Endodermal cell (in vitro differentiated cells): ENCODE measurements at regions not wholly inside any gene's neighbourhood (a gene's known extent, or its start where the extent isn't known, plus 50 kb on each side); places are given as distances from the start of the nearest gene placed in this dataset.

Experiments
- DNase-seq: peaks from one replicate; pipeline ENCODE4 v3.0.0-alpha.2; 2017
- H3K27ac ChIP-seq: 2 replicates; pipeline ENCODE4 v1.5.1; 2013; ENCODE audit warnings: mild to moderate bottlenecking, low read depth, low read length, moderate library complexity
- H3K27me3 ChIP-seq: 2 replicates; pipeline ENCODE4 v1.6.1; 2013; ENCODE audit warnings: mild to moderate bottlenecking, low read length, moderate library complexity; ENCODE audit not compliant: insufficient read depth, control insufficient read depth, poor library complexity, severe bottlenecking
- H3K36me3 ChIP-seq: 2 replicates; pipeline ENCODE4 v1.7.0; 2013; ENCODE audit warnings: mild to moderate bottlenecking, low read length, moderate library complexity; ENCODE audit not compliant: control insufficient read depth, insufficient read depth
- H3K4me1 ChIP-seq: one replicate; pipeline ENCODE4 v1.7.0; 2013; ENCODE audit warnings: low read length; ENCODE audit not compliant: control insufficient read depth, insufficient read depth
- H3K4me3 ChIP-seq: 2 replicates; pipeline ENCODE4 v1.5.1; 2013; ENCODE audit warnings: mild to moderate bottlenecking, low read length, moderate library complexity
- H3K9ac ChIP-seq: 2 replicates; pipeline ENCODE4 v1.6.1; 2013; ENCODE audit warnings: mild to moderate bottlenecking, low read length, moderate library complexity; ENCODE audit not compliant: poor library complexity, severe bottlenecking; ENCODE audit errors: extremely low read depth
- H3K9me3 ChIP-seq: 2 replicates; pipeline ENCODE4 v1.6.1; 2013; ENCODE audit warnings: mild to moderate bottlenecking, low read length, moderate library complexity; ENCODE audit not compliant: control insufficient read depth
- H3K27ac Mint-ChIP-seq: 2 replicates; pipeline ENCODE4 v1.8.0; 2020; ENCODE audit warnings: mixed read lengths
- H3K27me3 Mint-ChIP-seq: 2 replicates; pipeline ENCODE4 v1.8.0; 2021; ENCODE audit warnings: mild to moderate bottlenecking, mixed read lengths; ENCODE audit not compliant: insufficient read depth
- H3K36me3 Mint-ChIP-seq: 2 replicates; pipeline ENCODE4 v1.8.0; 2020; ENCODE audit warnings: low read depth, mixed read lengths
- H3K4me1 Mint-ChIP-seq: 2 replicates; pipeline ENCODE4 v1.8.0; 2020; ENCODE audit warnings: mixed read lengths
- H3K4me3 Mint-ChIP-seq: 2 replicates; pipeline ENCODE4 v1.8.0; 2020; ENCODE audit warnings: mild to moderate bottlenecking, moderate library complexity, mixed read lengths
- H3K9me3 Mint-ChIP-seq: 2 replicates; pipeline ENCODE4 v1.8.0; 2020; ENCODE audit warnings: mild to moderate bottlenecking, mixed read lengths
- WGBS, 2 experiments: methylation state at CpG; one replicate each; pipeline versions ENCODE4 v1.1.5 to v1.1.7; 2013; ENCODE audit warnings: missing lambda C conversion rate in 2 of 2, mixed read lengths in 1 of 2; ENCODE audit not compliant: insufficient coverage in 1 of 2, insufficient read length in 1 of 2; 5-methylcytosine and 5-hydroxymethylcytosine counted together
- TF ChIP-seq, protein P1 (sequence below): fragments of 200-600 bp; sonication (generic); conservative IDR thresholded peaks from 2 replicates; pipeline ENCODE4 v1.5.0; 2021; ENCODE audit warnings: antibody characterized with exemption, mild to moderate bottlenecking

DNA sequence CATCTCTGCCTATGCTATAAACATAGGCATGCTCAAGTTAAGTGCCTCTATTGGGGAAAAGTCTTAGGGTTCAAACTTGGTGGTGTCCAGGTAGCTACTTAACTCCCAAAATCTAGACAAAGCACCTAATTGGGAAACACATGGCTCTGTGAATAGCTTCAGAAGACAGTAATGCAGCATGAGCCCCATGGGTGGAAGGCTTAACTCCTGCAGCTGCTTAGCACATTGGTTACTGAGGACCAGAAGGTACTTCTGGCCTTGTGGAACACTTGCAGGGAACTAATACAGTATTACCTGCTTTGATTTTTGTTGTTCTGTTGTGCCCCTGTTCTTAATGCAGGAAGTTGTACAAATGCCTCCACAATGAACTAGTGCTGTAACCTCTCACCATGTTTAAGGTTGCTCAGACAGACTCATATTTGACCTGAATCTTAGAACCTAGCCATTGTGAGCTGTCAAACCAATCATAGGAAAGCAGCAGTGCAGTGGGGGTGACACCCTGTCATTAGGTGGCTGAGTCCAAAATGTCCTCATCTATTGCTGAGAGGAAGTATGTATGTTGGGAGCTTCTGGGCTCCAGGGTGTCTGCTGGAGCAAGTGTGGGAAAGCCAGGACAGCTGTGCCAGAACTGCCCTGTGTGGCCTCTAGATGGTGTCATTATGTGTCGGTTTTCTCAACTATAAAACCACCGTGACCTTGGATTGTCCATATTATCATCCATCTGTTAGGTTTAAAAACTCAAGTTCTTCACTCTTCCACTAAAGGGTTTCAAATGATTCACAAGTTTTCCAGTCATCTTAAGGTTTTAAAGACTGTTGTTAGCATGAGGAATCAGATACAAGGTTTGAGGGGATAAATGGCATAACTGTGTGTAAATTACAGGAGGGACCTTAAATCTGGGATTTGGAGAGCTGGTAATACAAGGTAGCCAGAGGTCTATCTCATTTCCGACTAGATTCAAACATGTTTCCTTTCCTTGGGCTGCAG lies 69.9 kb upstream of the WDR1 start:
- Histone ChIP-seq H3K4me3 (no peak overlapping the region), H3K9me3 (no peaks in the 10 kb centered on the region), H3K27ac (no peak overlapping the region), H3K4me1 (no peaks in the 10 kb centered on the region), H3K36me3 (no peaks in the 10 kb centered on the region), H3K9ac (no peak overlapping the region), H3K27me3 (peaks cover 10% of the 10 kb centered on the region)
- no peaks in the 10 kb centered on the region for H3K36me3 Mint-ChIP-seq
- no peak overlapping the region for H3K27ac Mint-ChIP-seq
- WGBS, 2 experiments, result 48% methylated on average over 3 of the region's 3 CpGs; no CpG with 5 or more reads in 1 of the 2 experiments
- no peaks in the 10 kb centered on the region for H3K4me1 Mint-ChIP-seq
- DNase-seq, result no peak
- H3K4me3 Mint-ChIP-seq, result no peak overlapping the region
- H3K9me3 Mint-ChIP-seq, result no peaks in the 10 kb centered on the region
- TF ChIP-seq, protein P1, sequence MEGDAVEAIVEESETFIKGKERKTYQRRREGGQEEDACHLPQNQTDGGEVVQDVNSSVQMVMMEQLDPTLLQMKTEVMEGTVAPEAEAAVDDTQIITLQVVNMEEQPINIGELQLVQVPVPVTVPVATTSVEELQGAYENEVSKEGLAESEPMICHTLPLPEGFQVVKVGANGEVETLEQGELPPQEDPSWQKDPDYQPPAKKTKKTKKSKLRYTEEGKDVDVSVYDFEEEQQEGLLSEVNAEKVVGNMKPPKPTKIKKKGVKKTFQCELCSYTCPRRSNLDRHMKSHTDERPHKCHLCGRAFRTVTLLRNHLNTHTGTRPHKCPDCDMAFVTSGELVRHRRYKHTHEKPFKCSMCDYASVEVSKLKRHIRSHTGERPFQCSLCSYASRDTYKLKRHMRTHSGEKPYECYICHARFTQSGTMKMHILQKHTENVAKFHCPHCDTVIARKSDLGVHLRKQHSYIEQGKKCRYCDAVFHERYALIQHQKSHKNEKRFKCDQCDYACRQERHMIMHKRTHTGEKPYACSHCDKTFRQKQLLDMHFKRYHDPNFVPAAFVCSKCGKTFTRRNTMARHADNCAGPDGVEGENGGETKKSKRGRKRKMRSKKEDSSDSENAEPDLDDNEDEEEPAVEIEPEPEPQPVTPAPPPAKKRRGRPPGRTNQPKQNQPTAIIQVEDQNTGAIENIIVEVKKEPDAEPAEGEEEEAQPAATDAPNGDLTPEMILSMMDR, result peak; percentile 64
- H3K27me3 Mint-ChIP-seq, result peaks cover 37% of the 10 kb centered on the region

GRCh38 chr4:10185518-10186227 lies 69.1 kb upstream of the WDR1 start:
- no peak overlapping the region for H3K27ac Mint-ChIP-seq
- peaks cover 2% of the 10 kb centered on the region for H3K9me3 Mint-ChIP-seq
- TF ChIP-seq, protein P1, result no peak
- H3K9ac ChIP-seq, result no peak overlapping the region
- H3K9me3 ChIP-seq, result no peaks in the 10 kb centered on the region
- H3K4me1 Mint-ChIP-seq, result peaks cover 6% of the 10 kb centered on the region
- no peak overlapping the region for H3K4me3 ChIP-seq
- DNase-seq, result no peak
- no peaks in the 10 kb centered on the region for H3K36me3 Mint-ChIP-seq
- no peak overlapping the region for H3K27ac ChIP-seq
- peaks cover 6% of the 10 kb centered on the region for H3K27me3 ChIP-seq
- WGBS, 2 experiments, result 88 to 89% methylated on average over 4 to 5 of the region's 5 CpGs
- no peaks in the 10 kb centered on the region for H3K4me1 ChIP-seq
- no peak overlapping the region for H3K4me3 Mint-ChIP-seq
- peaks cover 32% of the 10 kb centered on the region for H3K27me3 Mint-ChIP-seq
- no peaks in the 10 kb centered on the region for H3K36me3 ChIP-seq

DNA sequence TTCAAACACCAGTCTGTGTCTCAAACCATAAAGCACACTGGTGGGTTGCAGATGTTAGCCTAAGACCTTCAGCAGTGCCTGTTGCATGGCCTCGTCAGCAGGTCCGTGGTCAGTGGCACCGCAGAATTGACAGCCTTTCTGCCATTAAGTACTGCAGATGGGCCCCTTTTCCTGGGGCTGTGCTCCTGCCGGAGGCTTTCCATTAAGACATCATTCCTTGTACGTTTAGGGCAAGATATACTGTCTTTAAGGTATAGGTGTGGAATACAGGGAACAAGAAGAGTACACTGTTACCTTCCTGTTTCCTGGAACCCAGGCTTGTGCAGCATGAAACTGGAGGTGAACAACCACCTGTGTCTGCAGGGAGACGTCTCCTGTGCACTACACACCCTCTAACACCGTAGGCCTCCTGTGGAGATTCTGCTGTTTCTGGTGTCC lies 67.9 kb upstream of the WDR1 start:
- Mint-ChIP-seq H3K4me1 (peaks cover 17% of the 10 kb centered on the region), H3K36me3 (no peaks in the 10 kb centered on the region), H3K27me3 (peaks cover 28% of the 10 kb centered on the region), H3K4me3 (no peak overlapping the region), H3K27ac (no peak overlapping the region), H3K9me3 (peaks cover 2% of the 10 kb centered on the region)
- peaks cover 4% of the 10 kb centered on the region for H3K27me3 ChIP-seq
- H3K4me3 ChIP-seq, result no peak overlapping the region
- H3K9ac ChIP-seq, result no peak overlapping the region
- no peaks in the 10 kb centered on the region for H3K36me3 ChIP-seq
- WGBS, 2 experiments, result 91 to 94% methylated on average over 6 to 7 of the region's 7 CpGs
- no peaks in the 10 kb centered on the region for H3K9me3 ChIP-seq
- no peak for DNase-seq
- TF ChIP-seq, protein P1, result no peak
- peaks cover 5% of the 10 kb centered on the region for H3K4me1 ChIP-seq
- no peak overlapping the region for H3K27ac ChIP-seq
